Stimulated activated memory B cell treated with anti-CD40 and anti-IgM and Interleukin-4, amounts not matched to agents 10 μg/mL and 1 μg/mL and 100 μg/mL, for 72 hours (primary cell): ENCODE measurements at regions not wholly inside any gene's neighbourhood (a gene's known extent, or its start where the extent isn't known, plus 50 kb on each side); places are given as distances from the start of the nearest gene placed in this dataset.
"Not testable (repeated sequence)": the region's sequence is repeated elsewhere in the genome, so short reads cannot be mapped to it uniquely, and the experiment has no call there.

Experiments used
- ATAC-seq: fragments of 150-1000 bp; cut with Tn5 transposase; 2 replicates; pipeline ENCODE4 v1.10.0; 2021
- H3K27ac Mint-ChIP-seq: one replicate; pipeline ENCODE4 v1.8.0; 2022; ENCODE audit warnings: mild to moderate bottlenecking, mixed read lengths
- H3K27me3 Mint-ChIP-seq: one replicate; pipeline ENCODE4 v1.8.0; 2022; ENCODE audit warnings: mixed read lengths
- H3K36me3 Mint-ChIP-seq: one replicate; pipeline ENCODE4 v1.8.0; 2022; ENCODE audit warnings: mixed read lengths
- H3K4me1 Mint-ChIP-seq: one replicate; pipeline ENCODE4 v1.8.0; 2022; ENCODE audit warnings: mixed read lengths
- H3K4me3 Mint-ChIP-seq: one replicate; pipeline ENCODE4 v1.8.0; 2022; ENCODE audit warnings: mild to moderate bottlenecking, moderate library complexity, mixed read lengths
- H3K9me3 Mint-ChIP-seq: one replicate; pipeline ENCODE4 v1.8.0; 2022; ENCODE audit warnings: mixed read lengths

- ATAC-seq: no peak
- Mint-ChIP-seq H3K27me3 (no peaks in the 10 kb centered on the region), H3K4me1 (no peaks in the 10 kb centered on the region), H3K27ac (no peak overlapping the region), H3K4me3 (no peak overlapping the region), H3K36me3 (no peaks in the 10 kb centered on the region), H3K9me3 (peaks cover 10% of the 10 kb centered on the region)
These were observed 1305.6 kb downstream of the CDH11 start for GRCh38 chr16:63816276-63816675.

GRCh38 chr16:63813862-63814261 lies 1308.0 kb downstream of the CDH11 start:
- H3K4me1 Mint-ChIP-seq: no peaks in the 10 kb centered on the region
- no peaks in the 10 kb centered on the region for H3K36me3 Mint-ChIP-seq
- H3K27ac Mint-ChIP-seq: no peak overlapping the region
- H3K9me3 Mint-ChIP-seq: peaks cover 3% of the 10 kb centered on the region
- ATAC-seq: no peak
- no peaks in the 10 kb centered on the region for H3K27me3 Mint-ChIP-seq
- H3K4me3 Mint-ChIP-seq: no peak overlapping the region

GRCh38 chr16:63808730-63809129 lies 1313.1 kb downstream of the CDH11 start:
- Mint-ChIP-seq H3K27me3 (no peaks in the 10 kb centered on the region), H3K27ac (no peak overlapping the region), H3K4me3 (no peak overlapping the region), H3K4me1 (no peaks in the 10 kb centered on the region), H3K36me3 (no peaks in the 10 kb centered on the region), H3K9me3 (peaks cover 2% of the 10 kb centered on the region)
- no peak for ATAC-seq

GRCh38 chr16:63806794-63807506 lies 1314.9 kb downstream of the CDH11 start:
- ATAC-seq: no peak
- Mint-ChIP-seq H3K4me1 (no peaks in the 10 kb centered on the region), H3K36me3 (no peaks in the 10 kb centered on the region), H3K9me3 (peaks cover 2% of the 10 kb centered on the region), H3K4me3 (no peak overlapping the region), H3K27me3 (no peaks in the 10 kb centered on the region), H3K27ac (no peak overlapping the region)

GRCh38 chr16:63804126-63804525 lies 1317.7 kb downstream of the CDH11 start:
- no peak for ATAC-seq
- H3K9me3 Mint-ChIP-seq: peaks cover 2% of the 10 kb centered on the region
- no peak overlapping the region for H3K4me3 Mint-ChIP-seq
- H3K4me1 Mint-ChIP-seq: no peaks in the 10 kb centered on the region
- no peak overlapping the region for H3K27ac Mint-ChIP-seq
- H3K36me3 Mint-ChIP-seq: no peaks in the 10 kb centered on the region
- H3K27me3 Mint-ChIP-seq: no peaks in the 10 kb centered on the region

- H3K36me3 Mint-ChIP-seq: no peaks in the 10 kb centered on the region
- H3K4me3 Mint-ChIP-seq: no peak overlapping the region
- no peaks in the 10 kb centered on the region for H3K4me1 Mint-ChIP-seq
- H3K27ac Mint-ChIP-seq: no peak overlapping the region
- no peaks in the 10 kb centered on the region for H3K27me3 Mint-ChIP-seq
- no peak for ATAC-seq
- H3K9me3 Mint-ChIP-seq: peaks cover 16% of the 10 kb centered on the region
These were observed 1332.3 kb downstream of the CDH11 start for GRCh38 chr16:63789603-63790002.

- Mint-ChIP-seq H3K4me3 (no peak overlapping the region), H3K36me3 (no peaks in the 10 kb centered on the region), H3K27me3 (no peaks in the 10 kb centered on the region), H3K9me3 (peaks cover 14% of the 10 kb centered on the region), H3K4me1 (no peaks in the 10 kb centered on the region), H3K27ac (no peak overlapping the region)
- no peak for ATAC-seq
These were observed 1334.8 kb downstream of the CDH11 start for GRCh38 chr16:63787014-63787413.

- no peak overlapping the region for H3K27ac Mint-ChIP-seq
- no peak for ATAC-seq
- no peak overlapping the region for H3K4me3 Mint-ChIP-seq
- no peaks in the 10 kb centered on the region for H3K27me3 Mint-ChIP-seq
- H3K9me3 Mint-ChIP-seq: peaks cover 14% of the 10 kb centered on the region
- no peaks in the 10 kb centered on the region for H3K4me1 Mint-ChIP-seq
- no peaks in the 10 kb centered on the region for H3K36me3 Mint-ChIP-seq
These were observed 1336.7 kb downstream of the CDH11 start for GRCh38 chr16:63785170-63785569.

GRCh38 chr16:63776437-63776836 lies 1345.4 kb downstream of the CDH11 start:
- Mint-ChIP-seq H3K9me3 (peaks cover 7% of the 10 kb centered on the region), H3K27ac (no peak overlapping the region), H3K4me3 (no peak overlapping the region), H3K27me3 (no peaks in the 10 kb centered on the region), H3K36me3 (no peaks in the 10 kb centered on the region), H3K4me1 (no peaks in the 10 kb centered on the region)
- no peak for ATAC-seq

- Mint-ChIP-seq H3K9me3 (peaks cover 7% of the 10 kb centered on the region), H3K27ac (no peak overlapping the region), H3K27me3 (no peaks in the 10 kb centered on the region), H3K36me3 (no peaks in the 10 kb centered on the region), H3K4me3 (no peak overlapping the region), H3K4me1 (no peaks in the 10 kb centered on the region)
- ATAC-seq: no peak
These were observed 1345.8 kb downstream of the CDH11 start for GRCh38 chr16:63776034-63776433.

- no peaks in the 10 kb centered on the region for H3K4me1 Mint-ChIP-seq
- no peaks in the 10 kb centered on the region for H3K36me3 Mint-ChIP-seq
- H3K27me3 Mint-ChIP-seq: no peaks in the 10 kb centered on the region
- peaks cover 4% of the 10 kb centered on the region for H3K9me3 Mint-ChIP-seq
- H3K4me3 Mint-ChIP-seq: no peak overlapping the region
- ATAC-seq: no peak
- H3K27ac Mint-ChIP-seq: no peak overlapping the region
These were observed 1347.6 kb downstream of the CDH11 start for GRCh38 chr16:63774302-63774701.

- Mint-ChIP-seq H3K4me1 (no peaks in the 10 kb centered on the region), H3K27ac (no peak overlapping the region), H3K27me3 (no peaks in the 10 kb centered on the region), H3K4me3 (no peak overlapping the region), H3K9me3 (peaks cover 2% of the 10 kb centered on the region), H3K36me3 (no peaks in the 10 kb centered on the region)
- no peak for ATAC-seq
These were observed 1352.7 kb downstream of the CDH11 start for GRCh38 chr16:63769211-63769610.

GRCh38 chr16:63760246-63760645 lies 1361.6 kb downstream of the CDH11 start:
- H3K27me3 Mint-ChIP-seq, H3K27ac Mint-ChIP-seq, ATAC-seq, H3K9me3 Mint-ChIP-seq, H3K4me1 Mint-ChIP-seq, H3K4me3 Mint-ChIP-seq, H3K36me3 Mint-ChIP-seq: not testable (repeated sequence)

GRCh38 chr16:63752347-63752746 lies 1369.5 kb downstream of the CDH11 start:
- Mint-ChIP-seq H3K4me3 (no peak overlapping the region), H3K4me1 (no peaks in the 10 kb centered on the region), H3K27ac (no peak overlapping the region), H3K27me3 (no peaks in the 10 kb centered on the region), H3K9me3 (peaks cover 10% of the 10 kb centered on the region), H3K36me3 (no peaks in the 10 kb centered on the region)
- no peak for ATAC-seq

GRCh38 chr16:63749276-63749675 lies 1372.6 kb downstream of the CDH11 start:
- H3K4me3 Mint-ChIP-seq: no peak overlapping the region
- H3K4me1 Mint-ChIP-seq: no peaks in the 10 kb centered on the region
- H3K9me3 Mint-ChIP-seq: peaks cover 16% of the 10 kb centered on the region
- no peaks in the 10 kb centered on the region for H3K36me3 Mint-ChIP-seq
- no peak for ATAC-seq
- no peaks in the 10 kb centered on the region for H3K27me3 Mint-ChIP-seq
- no peak overlapping the region for H3K27ac Mint-ChIP-seq

GRCh38 chr16:63745456-63745855 lies 1376.4 kb downstream of the CDH11 start:
- H3K4me1 Mint-ChIP-seq: no peaks in the 10 kb centered on the region
- no peak overlapping the region for H3K27ac Mint-ChIP-seq
- H3K9me3 Mint-ChIP-seq: peaks cover 14% of the 10 kb centered on the region
- no peaks in the 10 kb centered on the region for H3K27me3 Mint-ChIP-seq
- no peaks in the 10 kb centered on the region for H3K36me3 Mint-ChIP-seq
- no peak for ATAC-seq
- H3K4me3 Mint-ChIP-seq: no peak overlapping the region
